K562 (cell line): ENCODE measurements at regions not wholly inside any gene's neighbourhood (a gene's known extent, or its start where the extent isn't known, plus 50 kb on each side); places are given as distances from the start of the nearest gene placed in this dataset.

Source experiments
- ATAC-seq: fragments of 200-7000 bp; cut with Tn5 transposase; 3 replicates; pipeline ENCODE4 v1.9.1; 2020; ENCODE audit warnings: moderate library complexity
- BruUV-seq: library from RNA; stranded (reverse); fragments of 400-500 nt; replicated peaks from 2 replicates; lab custom pipeline; 2021; lab: Mats Ljungman, UMichigan
- CTCF ChIA-PET: fragments of 300-600 bp; formaldehyde crosslinking; extraction: SDS; loops from one replicate; lab custom pipeline; 2021; ENCODE audit warnings: low intra/inter-chr PET ratio; lab: Yijun Ruan, JAX
- POLR2A ChIA-PET: fragments of 300-600, 350-650 bp; sonication (Branson Sonifier 250); formaldehyde crosslinking; extraction: SDS; loops from one replicate; lab custom pipeline; 2021; ENCODE audit warnings: antibody characterized with exemption, inconsistent platforms; lab: Yijun Ruan, JAX
- DNase-seq, 4 experiments: peaks; one replicate each; pipeline versions ENCODE4 v3.0.0 to v3.0.0-alpha.2; 2011 to 2018; ENCODE audit warnings: low spot score in 3 of 4, mixed read lengths in 3 of 4; ENCODE audit errors: extremely low read depth in 1 of 4
- FAIRE-seq: peaks from 2 replicates; lab custom pipeline; 2011; peaks lifted over from hg19 to GRCh38; lab: Jason Lieb, UNC
- H2AFZ ChIP-seq: 2 replicates; pipeline ENCODE4 v1.6.0; 2011; ENCODE audit warnings: low read depth, low read length, control low read depth, inconsistent platforms
- H3K27ac ChIP-seq: fragments of 200-600 bp; 3 replicates; pipeline ENCODE4 v1.8.0; 2011; ENCODE audit warnings: low read depth, mild to moderate bottlenecking, control low read depth, inconsistent platforms, low read length, moderate library complexity, mixed read lengths; ENCODE audit errors: extremely low read depth
- H3K27me3 ChIP-seq, 2 experiments: fragments of 300-600 bp in 1 of 2; 2 replicates in 1 of 2; 3 replicates in 1 of 2; pipeline versions ENCODE4 v1.6.0 to v1.8.0; 2011; ENCODE audit warnings: inconsistent platforms in 2 of 2, low read length in 2 of 2, mild to moderate bottlenecking in 1 of 2, mixed read lengths in 1 of 2, moderate library complexity in 1 of 2; ENCODE audit not compliant: control insufficient read depth in 2 of 2, insufficient read depth in 2 of 2
- H3K36me3 ChIP-seq: fragments of 300-600 bp; 3 replicates; pipeline ENCODE4 v1.8.0; 2011; ENCODE audit warnings: mild to moderate bottlenecking, low read length, inconsistent platforms; ENCODE audit not compliant: control insufficient read depth, insufficient read depth
- H3K4me1 ChIP-seq, 2 experiments: fragments of 200-600 bp in 1 of 2; replicated peaks in 1 of 2; 2 replicates in 1 of 2; 3 replicates in 1 of 2; pipeline versions ENCODE4 v1.5.1 to v1.8.0; 2011; ENCODE audit warnings: inconsistent platforms in 2 of 2, low read length in 2 of 2, mild to moderate bottlenecking in 1 of 2, mixed read lengths in 1 of 2, moderate library complexity in 1 of 2; ENCODE audit not compliant: control insufficient read depth in 2 of 2, insufficient read depth in 2 of 2
- H3K4me2 ChIP-seq: 2 replicates; pipeline ENCODE4 v1.6.1; 2011; ENCODE audit warnings: low read length, control low read depth, inconsistent platforms, mixed read lengths; ENCODE audit not compliant: insufficient read depth
- H3K4me3 ChIP-seq: fragments of 200-600 bp; sonication (generic), shearing (Covaris generic); 2 replicates; pipeline ENCODE4 v1.5.1; 2016; ENCODE audit warnings: control low read depth, inconsistent platforms
- H3K79me2 ChIP-seq: fragments of 200-600 bp; 3 replicates; pipeline ENCODE4 v1.8.0; 2011; ENCODE audit warnings: low read length, inconsistent platforms; ENCODE audit not compliant: control insufficient read depth, insufficient read depth
- H3K9ac ChIP-seq, 2 experiments: 2 replicates each; pipeline versions ENCODE4 v1.6.0 to v1.6.1; 2011; ENCODE audit warnings: low read depth in 2 of 2, low read length in 2 of 2, control low read depth in 1 of 2, inconsistent platforms in 1 of 2, mild to moderate bottlenecking in 1 of 2, mixed read lengths in 1 of 2; ENCODE audit not compliant: insufficient read depth in 1 of 2
- H3K9me1 ChIP-seq: one replicate; pipeline ENCODE4 v1.6.0; 2011; ENCODE audit warnings: inconsistent platforms, mild to moderate bottlenecking, low read length, moderate library complexity; ENCODE audit not compliant: control insufficient read depth, insufficient read depth
- H3K9me3 ChIP-seq: replicated peaks from 2 replicates; pipeline ENCODE4 v1.5.1; 2011; ENCODE audit warnings: low read depth, low read length, inconsistent platforms; ENCODE audit not compliant: control insufficient read depth, insufficient read depth
- H4K20me1 ChIP-seq: replicated peaks from 2 replicates; pipeline ENCODE4 v1.6.1; 2011; ENCODE audit warnings: low read length, inconsistent platforms, mixed read lengths; ENCODE audit not compliant: control insufficient read depth, insufficient read depth
- HNRNPL ChIP-seq: fragments of 200-400 bp; formaldehyde crosslinking; IDR thresholded peaks from 2 replicates; pipeline ENCODE4 v1.6.1; 2017; ENCODE audit warnings: low read depth, mild to moderate bottlenecking, low read length
- MAFK ChIP-seq: IDR thresholded peaks from 2 replicates; pipeline ENCODE4 v1.6.1; 2011; ENCODE audit warnings: low read length, improper control_type of control experiment
- NCOA2 ChIP-seq, 2 experiments: fragments of 450-650 bp; IDR thresholded peaks; 2 replicates each; pipeline ENCODE4 v1.6.1; 2018; ENCODE audit warnings: mild to moderate bottlenecking in 2 of 2, moderate library complexity in 1 of 2; ENCODE audit not compliant: partially characterized antibody in 2 of 2
- OTX1 ChIP-seq: fragments of 450-650 bp; formaldehyde crosslinking; IDR thresholded peaks from 2 replicates; pipeline ENCODE4 v1.4.0; 2022; ENCODE audit warnings: mild to moderate bottlenecking
- SAFB ChIP-seq: fragments of 200-400 bp; formaldehyde crosslinking; IDR thresholded peaks from 2 replicates; pipeline ENCODE4 v1.6.1; 2017; ENCODE audit warnings: low read depth, low read length, borderline replicate concordance
- ZNF124 ChIP-seq: sonication (generic); formaldehyde crosslinking; IDR thresholded peaks from 2 replicates; pipeline ENCODE4 v1.8.1; 2022; ENCODE audit warnings: missing genetic modification reagents
- ZNF224 ChIP-seq: sonication (generic); formaldehyde crosslinking; IDR thresholded peaks from 2 replicates; pipeline ENCODE4 v1.8.0; 2022; ENCODE audit warnings: mild to moderate bottlenecking, missing genetic modification reagents
- ZNF586 ChIP-seq: fragments of 450-650 bp; formaldehyde crosslinking; conservative IDR thresholded peaks from 2 replicates; pipeline ENCODE4 v1.4.0; 2020; ENCODE audit warnings: mild to moderate bottlenecking, moderate library complexity
- WGBS: fragments of 100-300 bp; shearing (Covaris generic); methylation state at CpG from one replicate; pipeline ENCODE4 v1.1.6; 2016; ENCODE audit warnings: low coverage, mixed read lengths; ENCODE audit not compliant: insufficient coverage; ENCODE audit errors: missing lambda C conversion rate; 5-methylcytosine and 5-hydroxymethylcytosine counted together
- in situ Hi-C: fragments of 300-500 bp; cut with MboI; formaldehyde crosslinking; loops from 4 replicates; pipeline ENCODE4 v1.15.0; 2018; ENCODE audit warnings: inconsistent platforms, mixed read lengths
- intact Hi-C: fragments of 100-400 bp; cut with micrococcal nuclease; formaldehyde crosslinking; loops from 2 replicates; pipeline ENCODE4 v1.14.2; 2022
- TF ChIP-seq, protein P1 (sequence below): sonication (generic); formaldehyde crosslinking; IDR thresholded peaks from 2 replicates; pipeline ENCODE4 v1.8.1; 2023; ENCODE audit warnings: mild to moderate bottlenecking, missing genetic modification reagents
- TF ChIP-seq, protein P2 (sequence below): fragments of 250-450 bp; sonication (Bioruptor Pico); IDR thresholded peaks from 2 replicates; pipeline ENCODE4 v1.8.0; 2021; ENCODE audit warnings: borderline replicate concordance, mild to moderate bottlenecking, moderate library complexity; ENCODE audit not compliant: poor library complexity, severe bottlenecking
- TF ChIP-seq, protein P3 (sequence below): fragments of 450-650 bp; formaldehyde crosslinking; IDR thresholded peaks from 2 replicates; pipeline ENCODE4 v1.4.0; 2020; ENCODE audit warnings: mild to moderate bottlenecking, moderate library complexity
- TF ChIP-seq, protein P4 (sequence below): fragments of 150-350 bp; IDR thresholded peaks from 2 replicates; pipeline ENCODE4 v1.6.1; 2014; ENCODE audit warnings: low read depth, mild to moderate bottlenecking, low read length, borderline replicate concordance

DNA sequence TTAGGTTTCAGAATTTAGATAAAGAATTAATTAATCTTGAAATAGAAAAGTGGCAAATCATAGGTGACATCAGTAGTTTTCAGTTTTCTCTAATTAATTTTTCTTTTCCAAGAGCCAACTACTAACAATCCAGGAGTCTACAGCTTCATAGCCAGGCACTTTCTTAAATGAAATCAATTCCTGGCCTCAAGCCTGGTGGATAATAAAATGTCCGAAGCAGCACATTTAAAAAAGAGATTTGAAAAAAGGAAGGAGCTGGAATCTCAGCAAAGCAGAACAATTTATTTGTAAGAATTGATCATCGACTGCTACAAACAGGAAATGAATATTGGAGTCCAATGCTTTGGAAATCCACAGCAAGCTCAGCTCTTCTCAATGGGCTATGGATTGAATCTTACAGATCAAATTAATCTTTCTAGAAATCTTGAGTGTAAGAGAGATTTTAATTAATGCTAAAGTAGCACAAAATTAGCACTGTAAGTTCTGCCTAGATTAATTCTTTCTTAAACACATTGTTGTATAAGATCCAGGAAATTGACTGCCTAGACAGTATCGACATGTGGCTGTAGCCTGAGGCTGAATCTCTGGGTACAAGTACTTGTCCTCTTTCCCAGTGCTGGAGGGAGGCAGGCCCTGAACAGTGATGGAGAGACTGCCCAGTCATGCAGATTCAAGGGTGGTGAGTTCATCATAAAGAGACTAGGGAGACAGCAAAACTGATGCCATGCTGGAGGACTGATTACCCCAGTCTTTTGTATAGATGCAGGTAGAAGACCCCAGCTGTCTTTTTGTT lies 167.8 kb upstream of the POU2AF2 start (continued):
- TF ChIP-seq HNRNPL (no peak), ZNF224 (CRISPR knock-in tag) (no peak), NCOA2 (IDR thresholded peaks at IDR 0.05; ENCODE audit: partially characterized antibody in 2 of 2) (no peak), SAFB (no peak), MAFK (no peak), ZNF124 (CRISPR knock-in tag) (no peak)
- TF ChIP-seq, protein P1, sequence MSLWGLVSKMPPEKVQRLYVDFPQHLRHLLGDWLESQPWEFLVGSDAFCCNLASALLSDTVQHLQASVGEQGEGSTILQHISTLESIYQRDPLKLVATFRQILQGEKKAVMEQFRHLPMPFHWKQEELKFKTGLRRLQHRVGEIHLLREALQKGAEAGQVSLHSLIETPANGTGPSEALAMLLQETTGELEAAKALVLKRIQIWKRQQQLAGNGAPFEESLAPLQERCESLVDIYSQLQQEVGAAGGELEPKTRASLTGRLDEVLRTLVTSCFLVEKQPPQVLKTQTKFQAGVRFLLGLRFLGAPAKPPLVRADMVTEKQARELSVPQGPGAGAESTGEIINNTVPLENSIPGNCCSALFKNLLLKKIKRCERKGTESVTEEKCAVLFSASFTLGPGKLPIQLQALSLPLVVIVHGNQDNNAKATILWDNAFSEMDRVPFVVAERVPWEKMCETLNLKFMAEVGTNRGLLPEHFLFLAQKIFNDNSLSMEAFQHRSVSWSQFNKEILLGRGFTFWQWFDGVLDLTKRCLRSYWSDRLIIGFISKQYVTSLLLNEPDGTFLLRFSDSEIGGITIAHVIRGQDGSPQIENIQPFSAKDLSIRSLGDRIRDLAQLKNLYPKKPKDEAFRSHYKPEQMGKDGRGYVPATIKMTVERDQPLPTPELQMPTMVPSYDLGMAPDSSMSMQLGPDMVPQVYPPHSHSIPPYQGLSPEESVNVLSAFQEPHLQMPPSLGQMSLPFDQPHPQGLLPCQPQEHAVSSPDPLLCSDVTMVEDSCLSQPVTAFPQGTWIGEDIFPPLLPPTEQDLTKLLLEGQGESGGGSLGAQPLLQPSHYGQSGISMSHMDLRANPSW, result no peak
- TF ChIP-seq, all 486 proteins: peak for 0

DNA sequence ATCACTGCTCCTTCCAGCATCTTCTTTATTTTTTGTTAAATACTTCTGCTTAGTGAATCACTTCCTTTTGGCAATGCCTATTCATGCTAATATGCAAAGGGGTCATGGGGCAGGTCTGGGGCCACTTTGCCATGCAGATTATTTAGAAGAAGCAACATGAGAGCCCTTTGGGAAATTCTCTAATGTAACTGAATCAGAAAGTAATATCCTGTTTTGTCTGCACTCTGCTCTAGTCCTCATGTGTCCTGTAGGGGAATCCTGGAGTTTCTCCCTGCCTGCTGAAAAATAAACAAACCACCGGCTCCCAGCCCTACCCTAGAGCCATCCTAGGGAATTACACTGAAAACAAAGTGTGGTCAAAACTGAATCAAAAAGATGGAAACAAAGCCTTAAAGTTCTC lies 176.5 kb upstream of the POU2AF2 start:
- CTCF ChIA-PET, result no interaction called here
- no peak for FAIRE-seq
- POLR2A ChIA-PET, result no interaction called here
- no peak overlapping the region for H3K9ac ChIP-seq
- H3K27me3 ChIP-seq, result no peaks in the 10 kb centered on the region
- BruUV-seq, result no TSS peak
- H3K9me3 ChIP-seq, result peaks cover 1% of the 10 kb centered on the region; the same call in 1 of the 2 replicates
- no peak overlapping the region for H2AFZ ChIP-seq
- H4K20me1 ChIP-seq, result no peaks in the 10 kb centered on the region
- no peaks in the 10 kb centered on the region for H3K36me3 ChIP-seq
- ATAC-seq, result no peak
- no peaks in the 10 kb centered on the region for H3K4me1 ChIP-seq
- H3K9me1 ChIP-seq, result no peaks in the 10 kb centered on the region
- no peak overlapping the region for H3K4me3 ChIP-seq
- no peak for DNase-seq
- intact Hi-C loops, result no loop called here
- in situ Hi-C loops, result no loop called here
- no peak overlapping the region for H3K4me2 ChIP-seq
- no peak overlapping the region for H3K27ac ChIP-seq
- H3K79me2 ChIP-seq, result no peaks in the 10 kb centered on the region
- 6% methylated on average over 1 of the region's 1 CpG for WGBS
- TF ChIP-seq, protein P2, sequence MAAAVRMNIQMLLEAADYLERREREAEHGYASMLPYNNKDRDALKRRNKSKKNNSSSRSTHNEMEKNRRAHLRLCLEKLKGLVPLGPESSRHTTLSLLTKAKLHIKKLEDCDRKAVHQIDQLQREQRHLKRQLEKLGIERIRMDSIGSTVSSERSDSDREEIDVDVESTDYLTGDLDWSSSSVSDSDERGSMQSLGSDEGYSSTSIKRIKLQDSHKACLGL, result no peak
- TF ChIP-seq, protein P3, sequence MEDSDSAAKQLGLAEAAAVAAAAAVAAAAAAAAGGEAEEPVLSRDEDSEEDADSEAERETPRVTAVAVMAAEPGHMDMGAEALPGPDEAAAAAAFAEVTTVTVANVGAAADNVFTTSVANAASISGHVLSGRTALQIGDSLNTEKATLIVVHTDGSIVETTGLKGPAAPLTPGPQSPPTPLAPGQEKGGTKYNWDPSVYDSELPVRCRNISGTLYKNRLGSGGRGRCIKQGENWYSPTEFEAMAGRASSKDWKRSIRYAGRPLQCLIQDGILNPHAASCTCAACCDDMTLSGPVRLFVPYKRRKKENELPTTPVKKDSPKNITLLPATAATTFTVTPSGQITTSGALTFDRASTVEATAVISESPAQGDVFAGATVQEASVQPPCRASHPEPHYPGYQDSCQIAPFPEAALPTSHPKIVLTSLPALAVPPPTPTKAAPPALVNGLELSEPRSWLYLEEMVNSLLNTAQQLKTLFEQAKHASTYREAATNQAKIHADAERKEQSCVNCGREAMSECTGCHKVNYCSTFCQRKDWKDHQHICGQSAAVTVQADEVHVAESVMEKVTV (CRISPR knock-in tag), result no peak
- no peak for TF ChIP-seq ZNF586
- TF ChIP-seq OTX1, result no peak
- TF ChIP-seq, protein P4, sequence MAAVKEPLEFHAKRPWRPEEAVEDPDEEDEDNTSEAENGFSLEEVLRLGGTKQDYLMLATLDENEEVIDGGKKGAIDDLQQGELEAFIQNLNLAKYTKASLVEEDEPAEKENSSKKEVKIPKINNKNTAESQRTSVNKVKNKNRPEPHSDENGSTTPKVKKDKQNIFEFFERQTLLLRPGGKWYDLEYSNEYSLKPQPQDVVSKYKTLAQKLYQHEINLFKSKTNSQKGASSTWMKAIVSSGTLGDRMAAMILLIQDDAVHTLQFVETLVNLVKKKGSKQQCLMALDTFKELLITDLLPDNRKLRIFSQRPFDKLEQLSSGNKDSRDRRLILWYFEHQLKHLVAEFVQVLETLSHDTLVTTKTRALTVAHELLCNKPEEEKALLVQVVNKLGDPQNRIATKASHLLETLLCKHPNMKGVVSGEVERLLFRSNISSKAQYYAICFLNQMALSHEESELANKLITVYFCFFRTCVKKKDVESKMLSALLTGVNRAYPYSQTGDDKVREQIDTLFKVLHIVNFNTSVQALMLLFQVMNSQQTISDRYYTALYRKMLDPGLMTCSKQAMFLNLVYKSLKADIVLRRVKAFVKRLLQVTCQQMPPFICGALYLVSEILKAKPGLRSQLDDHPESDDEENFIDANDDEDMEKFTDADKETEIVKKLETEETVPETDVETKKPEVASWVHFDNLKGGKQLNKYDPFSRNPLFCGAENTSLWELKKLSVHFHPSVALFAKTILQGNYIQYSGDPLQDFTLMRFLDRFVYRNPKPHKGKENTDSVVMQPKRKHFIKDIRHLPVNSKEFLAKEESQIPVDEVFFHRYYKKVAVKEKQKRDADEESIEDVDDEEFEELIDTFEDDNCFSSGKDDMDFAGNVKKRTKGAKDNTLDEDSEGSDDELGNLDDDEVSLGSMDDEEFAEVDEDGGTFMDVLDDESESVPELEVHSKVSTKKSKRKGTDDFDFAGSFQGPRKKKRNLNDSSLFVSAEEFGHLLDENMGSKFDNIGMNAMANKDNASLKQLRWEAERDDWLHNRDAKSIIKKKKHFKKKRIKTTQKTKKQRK, result no peak
